ENCODE measurements at regions not wholly inside any gene's neighbourhood (a gene's known extent, or its start where the extent isn't known, plus 50 kb on each side); places are given as distances from the start of the nearest gene placed in this dataset.

GRCh38 chr9:20082831-20083230 lies 294.0 kb upstream of the SLC24A2 start:
- no peak for TF ChIP-seq CTCF (tag by site-specific recombination; IDR thresholded peaks at IDR 0.05)
- TF ChIP-seq ZBTB44 (tag by site-specific recombination; IDR thresholded peaks at IDR 0.05): no peak
- TF ChIP-seq TSHZ1 (tag by site-specific recombination; IDR thresholded peaks at IDR 0.05; ENCODE audit: borderline replicate concordance): no peak
- TF ChIP-seq ZBTB21 (tag by site-specific recombination; IDR thresholded peaks at IDR 0.05): no peak
- no peak for TF ChIP-seq IKZF3 (tag by site-specific recombination; IDR thresholded peaks at IDR 0.05)
- TF ChIP-seq ZNF544 (tag by site-specific recombination; IDR thresholded peaks at IDR 0.05): no peak
- TF ChIP-seq ZBTB20 (tag by site-specific recombination; IDR thresholded peaks at IDR 0.05): no peak
- no peak for TF ChIP-seq PBX3 (CRISPR knock-in tag; IDR thresholded peaks at IDR 0.05)
- no peak for TF ChIP-seq ZNF398 (tag by site-specific recombination; IDR thresholded peaks at IDR 0.05)
- no peak for TF ChIP-seq KLF16 (tag by site-specific recombination; IDR thresholded peaks at IDR 0.05)

All from HEK293 (cell line).